Activated CD8-positive, alpha-beta memory T cell treated with anti-CD3 and anti-CD28 coated beads, Interleukin-2, amount 10 ng/mL, durations not matched to agents 7 days and 5 days (primary cell): ENCODE measurements at regions not wholly inside any gene's neighbourhood (a gene's known extent, or its start where the extent isn't known, plus 50 kb on each side); places are given as distances from the start of the nearest gene placed in this dataset.

Experiments used
- ATAC-seq: fragments of 150-1000 bp; cut with Tn5 transposase; one replicate; pipeline ENCODE4 v1.10.0; 2021; ENCODE audit warnings: moderate library complexity
- CTCF ChIA-PET: fragments of 350-600 bp; sonication (Branson Sonifier 250); formaldehyde crosslinking; loops from one replicate; lab custom pipeline; 2021; ENCODE audit warnings: antibody characterized with exemption; lab: Charles Lee
- DNase-seq: peaks from one replicate; pipeline ENCODE4 v3.0.0-alpha.2; 2020
- H3K27ac Mint-ChIP-seq: one replicate; pipeline ENCODE4 v1.8.0; 2021; ENCODE audit warnings: mild to moderate bottlenecking, mixed read lengths
- H3K27me3 Mint-ChIP-seq: one replicate; pipeline ENCODE4 v1.8.0; 2021; ENCODE audit warnings: mixed read lengths
- H3K36me3 Mint-ChIP-seq: one replicate; pipeline ENCODE4 v1.8.0; 2021; ENCODE audit warnings: mild to moderate bottlenecking, mixed read lengths
- H3K4me1 Mint-ChIP-seq: one replicate; pipeline ENCODE4 v1.8.0; 2021; ENCODE audit warnings: mixed read lengths
- H3K4me3 Mint-ChIP-seq: one replicate; pipeline ENCODE4 v1.8.0; 2021; ENCODE audit warnings: mild to moderate bottlenecking, moderate library complexity, mixed read lengths
- H3K9me3 Mint-ChIP-seq: one replicate; pipeline ENCODE4 v1.8.0; 2022; ENCODE audit warnings: low read depth, mixed read lengths

DNA sequence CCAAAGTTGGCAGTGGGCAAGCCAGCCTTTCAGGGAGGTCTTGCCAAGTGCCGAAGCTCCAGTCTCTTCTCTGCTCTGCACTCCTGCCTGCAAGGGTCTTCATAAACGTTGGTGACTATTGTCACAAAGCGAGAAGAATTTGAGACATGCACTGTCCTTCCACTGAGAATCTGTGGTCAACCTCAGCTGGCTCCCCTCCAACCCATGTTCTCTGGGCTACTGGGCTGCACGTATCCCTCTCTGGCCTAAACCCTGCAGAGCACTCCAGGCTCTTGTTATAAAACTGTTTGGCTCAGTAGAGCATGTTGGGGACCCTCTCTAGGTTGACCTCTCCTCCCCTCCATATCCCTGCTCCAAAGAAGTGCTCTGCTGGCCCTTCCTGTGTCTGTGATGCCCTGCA is 260.4 kb upstream of the NFE2L3 start:
- CTCF ChIA-PET = interaction anchor here (0.5 to 4.5 kb wide), 5 partner anchors 8 to 683 kb away, joined by 3 to 25 read pairs (median 4); no protein-coding TSS in a partner anchor
- DNase-seq = no peak
- H3K36me3 Mint-ChIP-seq = peaks cover 2% of the 10 kb centered on the region
- H3K9me3 Mint-ChIP-seq = no peaks in the 10 kb centered on the region
- ATAC-seq = no peak
- H3K27ac Mint-ChIP-seq = no peak overlapping the region
- H3K4me1 Mint-ChIP-seq = peaks cover 36% of the 10 kb centered on the region
- H3K4me3 Mint-ChIP-seq = no peak overlapping the region
- H3K27me3 Mint-ChIP-seq = peaks cover 30% of the 10 kb centered on the region

DNA sequence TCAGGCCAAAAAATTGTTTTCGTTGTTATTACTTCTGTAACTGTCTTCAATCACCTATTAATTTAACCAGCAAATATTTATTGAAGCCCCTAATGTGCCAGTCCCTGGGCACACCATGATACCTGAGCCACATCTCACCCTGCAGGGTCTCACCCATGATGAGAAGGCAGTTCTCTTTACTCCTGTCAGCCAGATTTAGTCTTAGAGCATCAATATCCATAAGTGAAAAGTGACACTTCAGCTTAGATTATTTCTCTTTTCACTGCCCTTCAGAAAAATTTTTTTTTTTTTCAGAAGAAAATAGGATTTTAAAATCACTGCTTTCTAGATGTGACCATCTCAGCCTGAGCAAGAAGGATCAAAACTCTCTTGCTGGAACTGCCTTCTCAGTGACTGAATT is 258.6 kb upstream of the NFE2L3 start:
- no peak for ATAC-seq
- Mint-ChIP-seq H3K27ac (peak overlapping the region; percentile 83), H3K4me1 (peaks cover 30% of the 10 kb centered on the region), H3K36me3 (peaks cover 2% of the 10 kb centered on the region), H3K4me3 (peak overlapping the region; percentile 70), H3K27me3 (peaks cover 34% of the 10 kb centered on the region), H3K9me3 (no peaks in the 10 kb centered on the region)
- no peak for DNase-seq
- CTCF ChIA-PET = interaction anchor here (0.8 to 5.9 kb wide), 37 partner anchors 8 to 1286 kb away, joined by 3 to 36 read pairs (median 5); partner anchors contain the start of gene HOXA4

- Mint-ChIP-seq H3K36me3 (peaks cover 2% of the 10 kb centered on the region), H3K27ac (peak overlapping the region; percentile 71), H3K4me3 (peak overlapping the region; percentile 14), H3K4me1 (peaks cover 30% of the 10 kb centered on the region), H3K27me3 (peaks cover 32% of the 10 kb centered on the region), H3K9me3 (no peaks in the 10 kb centered on the region)
- CTCF ChIA-PET = interaction anchor here (0.6 to 5.9 kb wide), 38 partner anchors 13 to 1267 kb away, joined by 3 to 36 read pairs (median 5); partner anchors contain the start of gene SNX10
- peak; percentile 54 for ATAC-seq
- peak; percentile 63 for DNase-seq
Observed at GRCh38 chr7:25894002-25894901, 257.7 kb upstream of the NFE2L3 start.

- DNase-seq (peak; percentile 71), ATAC-seq (peak; percentile 72)
- Mint-ChIP-seq H3K9me3 (no peaks in the 10 kb centered on the region), H3K27me3 (peaks cover 28% of the 10 kb centered on the region), H3K4me1 (peaks cover 30% of the 10 kb centered on the region), H3K27ac (no peak overlapping the region), H3K4me3 (peak overlapping the region; percentile 34), H3K36me3 (peaks cover 2% of the 10 kb centered on the region)
- CTCF ChIA-PET = interaction anchor here (0.6 to 5.9 kb wide), 28 partner anchors 12 to 780 kb away, joined by 3 to 36 read pairs (median 4); no protein-coding TSS in a partner anchor
Observed at GRCh38 chr7:25894902-25895791, 256.9 kb upstream of the NFE2L3 start.

- Mint-ChIP-seq H3K36me3 (peaks cover 2% of the 10 kb centered on the region), H3K9me3 (no peaks in the 10 kb centered on the region), H3K4me1 (peaks cover 30% of the 10 kb centered on the region), H3K27me3 (peaks cover 25% of the 10 kb centered on the region), H3K4me3 (peak overlapping the region; percentile 34), H3K27ac (no peak overlapping the region)
- CTCF ChIA-PET = interaction anchor here (0.6 to 5.9 kb wide), 19 partner anchors 11 to 605 kb away, joined by 3 to 36 read pairs (median 3); no protein-coding TSS in a partner anchor
- DNase-seq (no peak), ATAC-seq (no peak)
Observed at GRCh38 chr7:25895792-25896171, 256.2 kb upstream of the NFE2L3 start.

DNA sequence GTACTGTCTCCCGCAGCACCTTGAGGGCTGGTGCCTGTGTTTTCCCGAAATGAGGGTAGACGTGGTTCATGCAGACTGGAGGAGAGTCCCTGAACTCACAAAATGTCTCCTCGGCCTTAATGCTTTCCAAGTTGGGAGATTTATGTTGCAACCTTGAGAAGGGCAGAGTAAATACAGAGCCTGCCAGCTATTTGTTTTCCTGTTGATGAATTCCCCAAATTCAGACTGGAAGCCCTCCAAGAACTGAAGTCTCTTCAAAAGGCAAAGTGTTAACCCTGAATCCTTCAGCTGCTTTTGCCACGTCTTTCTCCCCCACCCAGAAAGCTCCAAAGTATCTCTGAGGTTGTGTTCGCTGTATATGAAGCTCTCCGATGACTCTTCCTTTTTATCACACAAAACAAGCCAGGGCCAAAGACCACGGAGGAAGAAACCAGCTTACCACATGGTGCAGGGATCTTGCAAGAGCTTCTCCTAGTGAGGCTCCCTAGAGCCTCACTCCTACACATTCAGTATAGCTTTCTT is 254.7 kb upstream of the NFE2L3 start:
- Mint-ChIP-seq H3K27ac (no peak overlapping the region), H3K36me3 (peaks cover 2% of the 10 kb centered on the region), H3K9me3 (no peaks in the 10 kb centered on the region), H3K4me3 (no peak overlapping the region), H3K4me1 (peaks cover 30% of the 10 kb centered on the region), H3K27me3 (peaks cover 17% of the 10 kb centered on the region)
- ATAC-seq = no peak
- CTCF ChIA-PET = interaction anchor here (1.2 to 5.9 kb wide), 3 partner anchors 10 to 175 kb away, joined by 3 to 33 read pairs (median 7); no protein-coding TSS in a partner anchor
- no peak for DNase-seq

DNA sequence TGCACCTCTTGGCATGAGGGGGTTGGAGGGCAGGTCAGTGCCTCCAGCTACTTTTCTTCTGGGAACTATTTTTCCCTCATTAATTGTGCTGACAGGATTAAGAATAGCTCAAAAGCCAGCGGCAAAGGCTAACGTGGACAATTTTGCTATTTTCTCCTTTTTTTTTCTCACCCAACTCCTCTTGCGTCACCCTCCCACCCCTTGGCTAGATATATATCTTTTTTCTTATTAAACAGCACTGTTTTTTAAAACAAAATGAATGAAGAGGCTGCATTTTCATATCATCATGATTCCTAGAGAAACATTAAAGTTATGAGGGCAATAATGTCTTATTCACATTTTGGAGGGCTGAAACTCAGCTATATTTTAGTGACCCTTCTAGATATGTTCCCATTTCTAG is 251.8 kb upstream of the NFE2L3 start:
- no peak overlapping the region for H3K4me3 Mint-ChIP-seq
- no peak overlapping the region for H3K27ac Mint-ChIP-seq
- no peak for ATAC-seq
- no peak for DNase-seq
- CTCF ChIA-PET = interaction anchor here (0.6 to 1.3 kb wide), 2 partner anchors 9 to 495 kb away, joined by 3 to 4 read pairs; no protein-coding TSS in a partner anchor
- H3K27me3 Mint-ChIP-seq = peaks cover 17% of the 10 kb centered on the region
- no peaks in the 10 kb centered on the region for H3K36me3 Mint-ChIP-seq
- H3K4me1 Mint-ChIP-seq = peaks cover 5% of the 10 kb centered on the region
- H3K9me3 Mint-ChIP-seq = no peaks in the 10 kb centered on the region

- ATAC-seq = no peak
- no peaks in the 10 kb centered on the region for H3K9me3 Mint-ChIP-seq
- CTCF ChIA-PET = interaction anchor here (1.0 kb wide), 1 partner anchor 8 kb away, joined by 4 read pairs; no protein-coding TSS in a partner anchor
- peaks cover 12% of the 10 kb centered on the region for H3K27me3 Mint-ChIP-seq
- H3K4me3 Mint-ChIP-seq = no peak overlapping the region
- DNase-seq = no peak
- H3K27ac Mint-ChIP-seq = no peak overlapping the region
- H3K36me3 Mint-ChIP-seq = no peaks in the 10 kb centered on the region
- H3K4me1 Mint-ChIP-seq = peaks cover 4% of the 10 kb centered on the region
Observed at GRCh38 chr7:25900877-25901276, 251.1 kb upstream of the NFE2L3 start.

- H3K9me3 Mint-ChIP-seq = no peaks in the 10 kb centered on the region
- peaks cover 6% of the 10 kb centered on the region for H3K4me1 Mint-ChIP-seq
- CTCF ChIA-PET = interaction anchor here (1.0 kb wide), 1 partner anchor 9 kb away, joined by 4 read pairs; no protein-coding TSS in a partner anchor
- H3K4me3 Mint-ChIP-seq = no peak overlapping the region
- no peak for ATAC-seq
- H3K27me3 Mint-ChIP-seq = peaks cover 8% of the 10 kb centered on the region
- no peak overlapping the region for H3K27ac Mint-ChIP-seq
- no peak for DNase-seq
- no peaks in the 10 kb centered on the region for H3K36me3 Mint-ChIP-seq
Observed at GRCh38 chr7:25901658-25902057, 250.3 kb upstream of the NFE2L3 start.

GRCh38 chr7:25906003-25906402 is 246.0 kb upstream of the NFE2L3 start:
- ATAC-seq (no peak), DNase-seq (no peak)
- CTCF ChIA-PET = interaction anchor here (4.9 kb wide), 1 partner anchor 11 kb away, joined by 33 read pairs; no protein-coding TSS in a partner anchor
- no peaks in the 10 kb centered on the region for H3K9me3 Mint-ChIP-seq
- peaks cover 2% of the 10 kb centered on the region for H3K27me3 Mint-ChIP-seq
- H3K36me3 Mint-ChIP-seq = no peaks in the 10 kb centered on the region
- H3K4me1 Mint-ChIP-seq = peaks cover 6% of the 10 kb centered on the region
- H3K4me3 Mint-ChIP-seq = no peak overlapping the region
- H3K27ac Mint-ChIP-seq = no peak overlapping the region

- H3K27me3 Mint-ChIP-seq = peaks cover 4% of the 10 kb centered on the region
- H3K9me3 Mint-ChIP-seq = no peaks in the 10 kb centered on the region
- peaks cover 6% of the 10 kb centered on the region for H3K4me1 Mint-ChIP-seq
- no peaks in the 10 kb centered on the region for H3K36me3 Mint-ChIP-seq
- CTCF ChIA-PET = interaction anchor here (4.9 kb wide), 1 partner anchor 12 kb away, joined by 33 read pairs; no protein-coding TSS in a partner anchor
- H3K27ac Mint-ChIP-seq = no peak overlapping the region
- no peak for ATAC-seq
- no peak overlapping the region for H3K4me3 Mint-ChIP-seq
- no peak for DNase-seq
Observed at GRCh38 chr7:25906760-25907159, 245.2 kb upstream of the NFE2L3 start.

DNA sequence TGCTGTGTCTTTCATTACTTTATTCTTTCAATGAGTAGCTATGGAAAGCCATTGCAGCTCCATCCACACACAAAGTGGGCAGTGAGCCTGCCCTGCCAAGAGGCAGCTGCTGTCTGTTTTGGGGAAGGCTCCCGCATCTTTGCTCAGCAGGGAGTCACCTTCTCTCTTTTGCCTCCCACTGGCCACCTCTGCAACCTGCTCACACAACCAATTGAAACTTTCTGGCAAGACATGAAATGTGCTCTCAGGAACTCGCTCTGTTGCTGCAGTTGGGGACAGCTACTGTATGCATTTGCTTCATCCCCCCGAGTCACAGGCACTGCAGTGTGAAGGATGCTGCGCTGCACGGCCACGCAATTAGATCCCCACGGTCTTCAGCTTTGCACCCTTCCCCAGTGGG is 244.8 kb upstream of the NFE2L3 start:
- CTCF ChIA-PET = interaction anchor here (4.9 kb wide), 1 partner anchor 12 kb away, joined by 33 read pairs; no protein-coding TSS in a partner anchor
- H3K27me3 Mint-ChIP-seq = peaks cover 7% of the 10 kb centered on the region
- no peaks in the 10 kb centered on the region for H3K36me3 Mint-ChIP-seq
- ATAC-seq = no peak
- H3K4me3 Mint-ChIP-seq = no peak overlapping the region
- no peaks in the 10 kb centered on the region for H3K9me3 Mint-ChIP-seq
- H3K4me1 Mint-ChIP-seq = peaks cover 6% of the 10 kb centered on the region
- no peak for DNase-seq
- H3K27ac Mint-ChIP-seq = no peak overlapping the region
